ENCODE measurements at regions not wholly inside any gene's neighbourhood (a gene's known extent, or its start where the extent isn't known, plus 50 kb on each side); places are given as distances from the start of the nearest gene placed in this dataset.

DNA sequence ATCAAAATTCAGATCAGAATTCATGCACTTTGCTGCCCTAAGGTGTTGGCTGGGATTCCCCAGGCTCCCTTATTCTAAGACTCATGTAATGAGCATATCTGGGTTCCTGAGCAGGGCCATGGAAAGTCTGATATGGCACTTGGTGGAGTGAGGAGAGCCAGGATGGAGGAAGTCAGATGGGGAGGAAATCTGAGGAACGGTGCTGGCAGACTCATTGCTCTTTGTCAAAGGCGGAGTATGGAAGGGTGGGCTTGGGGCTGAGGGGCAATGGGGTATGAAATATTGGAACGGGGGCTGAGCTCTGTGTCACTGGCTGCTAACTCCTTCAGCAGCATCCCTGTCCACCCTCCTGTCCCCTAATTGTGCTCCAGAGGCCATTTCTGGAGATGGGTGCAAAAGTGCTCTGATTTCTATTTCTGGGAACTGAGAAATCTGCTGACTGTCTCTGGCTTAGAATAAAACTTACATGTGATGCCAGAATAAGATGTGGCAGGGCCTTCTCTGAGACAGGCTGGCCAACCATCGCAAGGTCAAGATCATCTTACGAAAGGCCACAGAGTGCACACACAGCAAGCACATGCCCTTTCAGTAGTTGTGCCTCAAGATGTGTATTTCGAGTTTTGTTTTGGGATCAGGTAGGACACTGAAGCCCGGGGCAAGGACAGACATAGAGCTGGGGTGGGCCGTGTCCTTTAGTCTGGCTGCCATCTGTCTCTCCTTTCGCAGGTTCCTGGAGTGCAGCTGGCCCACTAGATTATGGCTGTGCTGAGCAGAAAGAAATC, 480.0 kb upstream of the HS6ST1 start:
- Mint-ChIP-seq H3K27ac (no peak overlapping the region), H3K4me3 (no peak overlapping the region), H3K4me1 (no peaks in the 10 kb centered on the region), H3K9me3 (peaks cover 0 to 5% (median 0%) of the 10 kb centered on the region in 6 donors), H3K36me3 (no peaks in the 10 kb centered on the region), H3K27me3 (ENCODE audit: low read depth in 3 of 3) (peaks cover 3% of the 10 kb centered on the region in 3 donors)
- no peak for DNase-seq

DNA sequence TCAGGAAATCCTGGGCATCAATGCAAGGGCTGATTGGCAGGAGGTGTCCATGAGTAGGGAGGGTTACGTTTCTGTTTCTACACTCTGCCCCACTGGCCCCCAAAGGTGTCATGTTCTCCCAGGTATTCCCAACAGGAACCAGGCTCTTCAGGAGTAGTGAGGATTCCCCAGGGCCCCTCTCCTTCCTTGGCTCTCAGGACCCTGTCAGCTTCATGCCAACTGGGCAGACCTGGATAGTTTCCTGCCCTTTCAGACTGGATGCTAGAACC, 480.6 kb upstream of the HS6ST1 start:
- H3K4me3 Mint-ChIP-seq = no peak overlapping the region
- H3K36me3 Mint-ChIP-seq = no peaks in the 10 kb centered on the region
- no peak for DNase-seq
- no peaks in the 10 kb centered on the region for H3K4me1 Mint-ChIP-seq
- peaks cover 3% of the 10 kb centered on the region in 3 donors for H3K27me3 Mint-ChIP-seq (ENCODE audit: low read depth in 3 of 3)
- H3K27ac Mint-ChIP-seq = no peak overlapping the region
- peaks cover 0 to 5% (median 0%) of the 10 kb centered on the region in 6 donors for H3K9me3 Mint-ChIP-seq

DNA sequence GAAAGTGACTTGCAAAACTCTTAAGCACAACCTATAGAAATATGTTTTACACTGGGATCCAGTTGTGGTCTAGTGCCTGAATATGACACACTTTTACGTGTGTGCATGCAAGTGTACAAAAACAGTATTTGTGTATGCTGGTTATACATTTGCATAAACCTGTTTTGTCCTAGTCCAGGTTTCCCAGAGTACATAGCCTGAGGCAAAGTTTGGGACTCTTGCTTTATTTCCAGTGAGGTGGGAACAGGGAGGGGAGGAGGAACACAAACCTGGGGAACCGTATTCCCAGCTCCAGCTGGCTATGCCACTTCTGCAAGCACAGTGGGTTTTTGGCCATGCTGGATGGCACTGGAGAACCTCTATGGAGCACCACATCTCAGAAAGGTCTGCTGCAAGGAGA, 481.1 kb upstream of the HS6ST1 start:
- Mint-ChIP-seq H3K4me3 (no peak overlapping the region), H3K36me3 (no peaks in the 10 kb centered on the region), H3K9me3 (peaks cover 0 to 3% (median 0%) of the 10 kb centered on the region in 6 donors), H3K27me3 (ENCODE audit: low read depth in 3 of 3) (peaks cover 2 to 3% (median 3%) of the 10 kb centered on the region in 3 donors), H3K27ac (no peak overlapping the region), H3K4me1 (no peaks in the 10 kb centered on the region)
- DNase-seq = no peak

DNA sequence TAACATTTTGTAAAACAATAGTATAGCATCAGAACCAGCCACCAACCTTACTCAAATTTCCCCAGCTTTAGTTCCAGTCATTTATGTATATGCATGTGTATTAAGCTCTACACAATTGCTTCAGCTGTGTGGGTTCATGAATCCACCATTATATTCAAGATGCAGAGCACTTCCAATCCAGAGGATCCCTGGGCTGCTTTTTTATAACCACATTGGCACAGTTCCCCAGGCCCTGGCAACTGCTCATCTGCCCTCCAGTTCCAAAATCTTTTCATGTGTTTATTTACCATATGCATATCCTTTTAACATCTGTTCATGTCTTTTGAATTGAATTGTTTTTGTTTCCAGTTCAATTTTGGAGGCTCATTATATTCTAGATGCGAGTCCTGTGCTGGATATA, 482.9 kb upstream of the HS6ST1 start:
- no peaks in the 10 kb centered on the region for H3K4me1 Mint-ChIP-seq
- no peak for DNase-seq
- H3K4me3 Mint-ChIP-seq = no peak overlapping the region
- H3K36me3 Mint-ChIP-seq = no peaks in the 10 kb centered on the region
- H3K27ac Mint-ChIP-seq = no peak overlapping the region
- H3K9me3 Mint-ChIP-seq = peaks cover 0 to 1% (median 0%) of the 10 kb centered on the region in 6 donors
- H3K27me3 Mint-ChIP-seq (ENCODE audit: low read depth in 3 of 3) = peaks cover 0 to 5% (median 2%) of the 10 kb centered on the region in 3 donors

DNA sequence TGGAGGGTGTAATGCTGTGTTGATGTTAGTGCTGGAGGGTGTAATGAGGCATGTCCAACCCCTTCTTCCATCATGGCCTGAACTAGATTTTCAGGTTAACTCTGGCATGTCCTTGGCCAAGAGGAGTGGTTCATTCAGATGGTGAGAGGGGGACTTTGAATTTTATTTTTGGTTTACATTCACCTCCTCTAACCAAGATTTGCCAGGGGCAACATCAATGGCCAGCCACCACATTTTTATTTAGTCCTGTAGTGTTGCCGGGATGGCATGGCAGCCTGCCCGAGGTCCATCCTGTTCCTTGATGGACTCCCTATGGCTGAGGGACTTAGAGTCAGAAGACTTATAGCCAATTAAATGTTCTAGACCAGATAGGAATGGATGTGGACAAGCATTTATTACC, 484.6 kb upstream of the HS6ST1 start:
- peaks cover 0 to 5% (median 2%) of the 10 kb centered on the region in 3 donors for H3K27me3 Mint-ChIP-seq (ENCODE audit: low read depth in 3 of 3)
- H3K4me3 Mint-ChIP-seq = no peak overlapping the region
- H3K9me3 Mint-ChIP-seq = peaks cover 0 to 1% (median 0%) of the 10 kb centered on the region in 6 donors

DNA sequence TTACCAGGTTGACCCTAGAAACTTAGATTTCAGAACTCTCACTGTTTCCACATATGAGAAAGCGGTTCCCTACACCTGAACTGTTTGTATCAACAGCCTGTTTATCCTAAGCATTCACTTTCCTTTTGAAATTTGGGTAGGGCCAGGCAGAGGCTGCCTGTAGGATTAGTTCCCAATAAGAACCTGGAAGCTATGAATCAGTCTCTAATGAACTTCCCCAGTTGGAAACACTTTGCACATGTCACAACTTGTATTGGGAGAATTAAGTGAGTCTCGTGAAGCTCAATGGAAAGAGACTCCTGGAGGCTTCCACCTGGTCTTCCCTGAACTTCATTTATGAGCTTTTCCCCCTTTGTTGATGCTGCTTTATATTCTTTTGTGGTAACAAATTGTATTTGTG, 486.6 kb upstream of the HS6ST1 start:
- peaks cover 0 to 1% (median 0%) of the 10 kb centered on the region in 6 donors for H3K9me3 Mint-ChIP-seq
- H3K36me3 Mint-ChIP-seq = no peaks in the 10 kb centered on the region
- DNase-seq = no peak
- no peak overlapping the region for H3K27ac Mint-ChIP-seq
- no peak overlapping the region for H3K4me3 Mint-ChIP-seq
- H3K4me1 Mint-ChIP-seq = no peaks in the 10 kb centered on the region
- H3K27me3 Mint-ChIP-seq (ENCODE audit: low read depth in 3 of 3) = peaks cover 0 to 2% (median 2%) of the 10 kb centered on the region in 3 donors

More for the DNA sequence above, 484.6 kb upstream of the HS6ST1 start:
- no peaks in the 10 kb centered on the region for H3K36me3 Mint-ChIP-seq
- H3K27ac Mint-ChIP-seq = no peak overlapping the region
- no peak for DNase-seq
- no peaks in the 10 kb centered on the region for H3K4me1 Mint-ChIP-seq

DNA sequence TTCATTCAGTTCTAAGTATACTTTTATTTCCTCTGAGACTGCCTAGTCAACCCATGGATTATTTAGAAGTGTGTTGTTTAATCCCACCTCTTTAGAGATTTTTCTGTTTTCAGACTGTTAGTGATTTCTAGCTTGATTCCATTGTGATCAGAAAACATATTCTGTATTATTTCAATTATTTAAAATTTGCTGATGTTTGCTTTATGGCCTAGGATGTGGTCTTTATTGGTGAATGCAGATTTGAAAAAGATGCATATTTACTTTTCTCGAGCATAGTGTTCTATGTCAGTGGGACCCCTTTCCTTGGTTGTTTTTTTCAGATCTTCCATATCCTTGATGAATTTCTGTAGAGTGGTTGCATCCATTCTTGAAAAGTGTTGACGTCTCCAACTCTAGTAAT, 487.2 kb upstream of the HS6ST1 start:
- peaks cover 0 to 5% (median 1%) of the 10 kb centered on the region in 6 donors for H3K9me3 Mint-ChIP-seq
- H3K27me3 Mint-ChIP-seq (ENCODE audit: low read depth in 3 of 3) = peaks cover 0 to 2% (median 2%) of the 10 kb centered on the region in 3 donors
- H3K36me3 Mint-ChIP-seq = no peaks in the 10 kb centered on the region
- no peak overlapping the region for H3K4me3 Mint-ChIP-seq
- H3K27ac Mint-ChIP-seq = no peak overlapping the region
- no peaks in the 10 kb centered on the region for H3K4me1 Mint-ChIP-seq
- DNase-seq = no peak

DNA sequence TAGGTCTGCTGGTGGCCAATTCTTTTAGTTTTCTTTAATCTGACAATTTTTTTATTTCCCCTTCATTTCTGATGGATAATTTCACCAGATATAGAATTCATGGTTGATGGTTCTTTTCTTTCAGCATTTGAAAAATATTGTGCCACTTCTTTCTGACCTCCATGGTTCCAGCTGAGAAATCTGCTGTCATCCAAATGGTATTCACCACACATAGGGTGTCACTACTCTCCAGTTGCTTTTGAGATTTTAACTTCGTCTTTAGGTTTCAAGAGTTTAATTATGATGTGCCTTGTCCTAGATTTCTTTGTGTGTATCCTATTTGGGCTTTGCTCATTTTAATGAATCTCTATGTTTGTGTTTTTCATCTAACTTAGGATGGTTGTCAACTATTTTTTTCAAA, 488.6 kb upstream of the HS6ST1 start:
- no peaks in the 10 kb centered on the region for H3K4me1 Mint-ChIP-seq
- H3K9me3 Mint-ChIP-seq = peaks cover 0 to 5% (median under 1%) of the 10 kb centered on the region in 6 donors
- H3K27ac Mint-ChIP-seq = no peak overlapping the region
- no peak overlapping the region for H3K4me3 Mint-ChIP-seq
- H3K36me3 Mint-ChIP-seq = no peaks in the 10 kb centered on the region
- DNase-seq = no peak
- H3K27me3 Mint-ChIP-seq (ENCODE audit: low read depth in 3 of 3) = peaks cover 0 to 2% (median 2%) of the 10 kb centered on the region in 3 donors

DNA sequence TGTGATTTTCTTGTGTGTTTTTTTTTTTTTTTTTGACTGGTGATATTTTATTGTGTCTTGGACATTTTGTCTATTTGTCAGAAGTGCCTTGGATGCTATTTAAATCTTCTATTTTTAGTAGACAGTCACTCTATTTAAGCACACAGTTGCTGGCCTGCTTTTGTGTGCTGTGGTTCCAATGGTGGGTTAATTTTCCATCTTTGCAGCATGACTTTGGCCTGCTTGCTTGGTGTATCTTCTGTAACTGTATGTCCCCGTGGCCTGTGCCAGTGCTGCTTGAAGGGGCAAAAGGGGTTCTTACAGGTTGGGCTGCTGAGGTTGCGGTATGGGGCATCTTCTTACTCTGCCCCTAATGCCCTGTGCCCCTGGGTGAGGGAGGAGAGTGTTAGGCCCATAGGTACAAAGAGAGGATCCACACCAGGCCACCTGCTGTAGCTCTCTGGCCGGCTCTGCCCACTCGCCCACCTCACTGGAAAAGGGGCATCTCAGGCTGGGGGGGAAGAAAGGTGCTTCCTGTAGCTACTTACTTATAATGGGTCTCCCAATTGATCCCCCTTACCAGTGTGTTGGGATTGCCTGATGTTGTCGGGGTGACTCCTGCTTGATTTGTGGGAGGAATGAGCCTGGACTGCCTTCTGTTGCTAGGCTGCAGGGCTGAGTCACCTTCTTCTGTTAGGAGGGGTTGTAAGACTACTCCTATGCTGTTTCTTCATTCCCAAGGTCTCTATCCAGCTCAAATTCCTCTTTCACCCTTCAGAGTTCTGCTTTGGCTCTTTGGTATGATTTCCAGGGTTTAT, 490.0 kb upstream of the HS6ST1 start:
- Mint-ChIP-seq H3K27me3 (ENCODE audit: low read depth in 3 of 3) (peaks cover 0 to 4% (median 4%) of the 10 kb centered on the region in 3 donors), H3K4me3 (no peak overlapping the region)
- DNase-seq = no peak

DNA sequence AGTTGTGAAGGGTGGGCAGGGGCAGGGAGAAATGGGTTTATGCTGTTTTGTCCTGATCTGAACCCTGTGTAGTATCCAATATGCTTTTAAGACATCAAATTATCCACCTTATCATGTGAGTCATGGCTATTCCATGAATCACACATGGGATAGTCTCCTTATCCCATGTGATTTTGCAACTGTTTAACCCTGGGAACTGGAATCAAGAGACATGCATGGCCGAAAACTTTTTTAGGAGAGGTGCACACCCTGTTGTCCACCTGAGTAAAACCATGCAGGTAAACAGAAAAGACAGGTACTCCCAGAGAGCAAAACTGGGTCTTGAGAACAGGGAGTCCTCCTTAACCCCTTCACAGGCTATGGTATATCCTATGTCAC, 490.6 kb upstream of the HS6ST1 start:
- Mint-ChIP-seq H3K9me3 (peaks cover 0 to 5% (median under 1%) of the 10 kb centered on the region in 6 donors), H3K4me3 (no peak overlapping the region)

More for the DNA sequence above, 490.0 kb upstream of the HS6ST1 start:
- no peak overlapping the region for H3K27ac Mint-ChIP-seq
- no peaks in the 10 kb centered on the region for H3K36me3 Mint-ChIP-seq
- peaks cover 0 to 5% (median under 1%) of the 10 kb centered on the region in 6 donors for H3K9me3 Mint-ChIP-seq
- no peaks in the 10 kb centered on the region for H3K4me1 Mint-ChIP-seq

DNA sequence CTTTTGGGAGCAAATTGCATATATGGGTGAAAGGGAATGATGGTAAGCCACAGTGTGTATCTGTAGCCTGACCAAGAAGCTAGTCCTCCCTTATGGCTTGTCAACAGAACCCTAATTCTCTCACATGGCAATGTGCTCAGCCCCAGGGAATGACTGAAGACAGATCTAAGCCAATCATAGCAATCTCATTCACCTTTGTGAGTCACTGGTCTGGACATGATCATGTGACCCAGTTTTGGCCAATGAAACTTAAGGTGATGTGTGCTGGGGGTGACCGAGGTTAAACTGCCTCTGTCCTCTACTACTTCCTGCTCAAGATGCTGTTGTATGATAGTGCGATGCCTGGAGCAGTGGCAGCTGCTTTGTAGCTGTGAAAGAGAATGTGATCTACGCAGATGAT, 491.2 kb upstream of the HS6ST1 start:
- no peak for DNase-seq
- H3K27me3 Mint-ChIP-seq (ENCODE audit: low read depth in 3 of 3) = peaks cover 0 to 4% (median 4%) of the 10 kb centered on the region in 3 donors
- no peaks in the 10 kb centered on the region for H3K36me3 Mint-ChIP-seq
- H3K4me3 Mint-ChIP-seq = no peak overlapping the region
- peaks cover 0 to 5% (median under 1%) of the 10 kb centered on the region in 6 donors for H3K9me3 Mint-ChIP-seq
- H3K27ac Mint-ChIP-seq = no peak overlapping the region
- H3K4me1 Mint-ChIP-seq = no peaks in the 10 kb centered on the region

More for the DNA sequence above, 490.6 kb upstream of the HS6ST1 start:
- no peaks in the 10 kb centered on the region for H3K36me3 Mint-ChIP-seq
- no peaks in the 10 kb centered on the region for H3K4me1 Mint-ChIP-seq
- H3K27me3 Mint-ChIP-seq (ENCODE audit: low read depth in 3 of 3) = peaks cover 0 to 5% (median 4%) of the 10 kb centered on the region in 3 donors
- no peak overlapping the region for H3K27ac Mint-ChIP-seq
- DNase-seq = no peak

DNA sequence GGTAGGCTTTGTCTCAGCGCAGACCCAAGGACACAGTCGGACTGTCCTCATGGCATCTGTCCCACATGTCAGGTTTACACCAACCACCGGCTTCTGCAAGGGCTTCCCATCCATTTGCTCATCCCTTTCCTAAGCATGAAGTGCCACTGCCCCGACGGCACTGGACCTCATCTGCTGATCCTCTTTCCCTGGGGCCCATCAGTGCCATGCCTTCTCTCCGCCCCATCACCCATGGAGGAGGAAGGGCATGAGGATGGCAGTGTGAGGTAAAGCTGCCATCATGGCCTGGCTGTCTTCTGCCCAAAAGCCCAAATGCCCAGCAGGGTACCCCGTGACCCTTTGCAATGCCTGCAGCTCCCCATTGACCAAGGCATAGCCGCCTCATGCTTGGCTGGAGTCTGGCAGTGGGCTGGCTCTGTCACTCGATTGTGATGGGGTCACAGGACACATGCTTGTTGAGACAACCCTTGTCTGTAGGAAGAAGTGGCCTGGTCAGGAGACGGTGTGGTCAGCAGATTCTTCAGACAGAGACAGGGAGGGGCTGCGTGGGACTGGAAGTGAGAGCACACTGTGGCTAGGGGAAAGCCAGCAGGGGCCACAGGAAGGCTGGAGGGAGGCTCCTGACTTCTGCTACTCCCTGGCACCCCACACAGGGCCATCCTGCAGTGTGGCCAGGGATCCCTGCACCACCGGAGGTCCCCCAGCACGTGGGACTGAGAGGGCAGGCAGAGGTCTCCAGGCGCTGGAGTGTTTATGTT, 493.7 kb upstream of the HS6ST1 start:
- Mint-ChIP-seq H3K27ac (no peak overlapping the region), H3K4me1 (no peaks in the 10 kb centered on the region), H3K36me3 (no peaks in the 10 kb centered on the region)

DNA sequence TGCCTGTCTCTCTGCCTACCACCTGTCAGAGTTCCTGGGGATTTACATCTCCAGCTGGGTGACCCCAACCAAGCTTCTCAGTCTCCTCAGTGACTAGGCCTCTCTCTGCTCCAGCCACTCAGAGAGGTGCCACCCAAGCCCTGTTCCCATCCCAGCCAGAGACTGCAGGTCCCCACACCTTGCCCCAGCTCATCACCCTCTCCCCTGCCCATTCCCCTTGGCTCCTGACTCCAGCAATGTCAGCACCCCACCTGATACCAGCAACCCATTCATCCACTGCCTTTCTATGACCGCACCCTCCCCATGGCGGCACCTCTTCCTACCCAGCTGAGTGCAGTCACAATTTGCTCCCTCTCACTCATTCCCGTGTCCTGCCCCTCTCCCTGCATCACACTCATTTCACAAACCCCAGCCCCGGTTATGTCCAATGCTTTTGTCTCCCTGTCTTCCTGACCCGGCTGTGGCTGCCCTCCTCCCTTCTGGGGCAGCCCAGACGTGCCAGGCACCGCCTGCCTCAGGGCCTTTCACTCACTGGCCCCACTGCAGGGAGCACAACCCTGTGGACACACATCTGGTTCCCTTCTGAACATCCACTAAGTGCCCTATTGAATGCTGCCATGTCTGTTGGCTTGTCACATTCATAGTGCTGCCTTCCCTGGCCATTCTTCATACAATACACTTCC, 494.8 kb upstream of the HS6ST1 start:
- DNase-seq = no peak
- Mint-ChIP-seq H3K9me3 (peaks cover 0 to 5% (median under 1%) of the 10 kb centered on the region in 6 donors), H3K4me1 (no peaks in the 10 kb centered on the region), H3K27me3 (ENCODE audit: low read depth in 3 of 3) (peaks cover 0 to 4% (median 2%) of the 10 kb centered on the region in 3 donors), H3K27ac (no peak overlapping the region), H3K4me3 (no peak overlapping the region), H3K36me3 (no peaks in the 10 kb centered on the region)

More for the DNA sequence above, 493.7 kb upstream of the HS6ST1 start:
- Mint-ChIP-seq H3K27me3 (ENCODE audit: low read depth in 3 of 3) (peaks cover 0 to 4% (median 2%) of the 10 kb centered on the region in 3 donors), H3K4me3 (no peak overlapping the region), H3K9me3 (peaks cover 0 to 5% (median under 1%) of the 10 kb centered on the region in 6 donors)
- DNase-seq = no peak
